AG04449 (cell line): ENCODE measurements at regions not wholly inside any gene's neighbourhood (a gene's known extent, or its start where the extent isn't known, plus 50 kb on each side); places are given as distances from the start of the nearest gene placed in this dataset.

Experiments used
- CTCF ChIA-PET: fragments of 350-600 bp; formaldehyde crosslinking; extraction: SDS; loops from one replicate; lab custom pipeline; 2021; ENCODE audit warnings: antibody characterized with exemption; lab: Yijun Ruan, JAX
- POLR2A ChIA-PET: fragments of 400-600, 350-600 bp; formaldehyde crosslinking; extraction: SDS; loops from one replicate; lab custom pipeline; 2020; ENCODE audit warnings: antibody characterized with exemption, inconsistent platforms; lab: Yijun Ruan, JAX
- DNase-seq: peaks from one replicate; pipeline ENCODE4 v3.0.0-alpha.2; 2010; ENCODE audit warnings: low read depth, low spot score
- H3K4me3 ChIP-seq: 2 replicates; pipeline ENCODE4 v1.5.1; 2011; ENCODE audit warnings: low read depth, mild to moderate bottlenecking, control low read depth, low read length
- CTCF ChIP-seq: IDR thresholded peaks from one replicate; pipeline ENCODE4 v1.5.1; 2011; ENCODE audit warnings: mild to moderate bottlenecking, moderate library complexity, low read length, control low read depth, inconsistent platforms; ENCODE audit not compliant: insufficient read depth; ENCODE audit errors: missing control alignments

- DNase-seq = no peak
- CTCF ChIA-PET = interaction anchor here (1.9 kb wide), 1 partner anchor 8 kb away, joined by 6 read pairs; no protein-coding TSS in a partner anchor
- H3K4me3 ChIP-seq = no peak overlapping the region
- POLR2A ChIA-PET = no interaction called here
- TF ChIP-seq CTCF = no peak
Observed at GRCh38 chr1:63157085-63157484, 165.3 kb upstream of the FOXD3 start.

GRCh38 chr1:63169057-63169456 is 153.3 kb upstream of the FOXD3 start:
- ChIA-PET CTCF (no interaction called here), POLR2A (no interaction called here)

DNA sequence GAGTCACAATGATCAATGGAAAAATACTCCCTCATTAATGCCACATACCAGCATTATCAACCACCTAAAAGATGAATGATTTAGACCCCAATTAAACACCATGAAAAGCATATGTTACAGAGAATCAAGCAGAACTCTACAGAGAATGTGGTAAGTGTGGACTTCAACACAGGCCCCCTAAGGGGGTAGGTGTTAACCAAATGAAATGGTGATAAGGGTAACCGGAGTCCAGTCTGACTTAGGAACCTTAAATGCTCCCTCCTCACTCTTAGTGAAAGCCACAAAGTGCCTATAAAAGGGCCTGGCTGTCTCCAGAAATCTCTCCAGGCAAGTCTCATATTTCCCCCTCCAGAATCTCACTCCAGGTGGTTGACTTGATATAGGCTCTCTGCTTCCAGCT is 149.2 kb upstream of the FOXD3 start:
- ChIA-PET CTCF (no interaction called here), POLR2A (no interaction called here)
- TF ChIP-seq CTCF = no peak
- DNase-seq = no peak
- no peak overlapping the region for H3K4me3 ChIP-seq

More at GRCh38 chr1:63169057-63169456, 153.3 kb upstream of the FOXD3 start:
- TF ChIP-seq CTCF = no peak
- H3K4me3 ChIP-seq = no peak overlapping the region
- DNase-seq = no peak

DNA sequence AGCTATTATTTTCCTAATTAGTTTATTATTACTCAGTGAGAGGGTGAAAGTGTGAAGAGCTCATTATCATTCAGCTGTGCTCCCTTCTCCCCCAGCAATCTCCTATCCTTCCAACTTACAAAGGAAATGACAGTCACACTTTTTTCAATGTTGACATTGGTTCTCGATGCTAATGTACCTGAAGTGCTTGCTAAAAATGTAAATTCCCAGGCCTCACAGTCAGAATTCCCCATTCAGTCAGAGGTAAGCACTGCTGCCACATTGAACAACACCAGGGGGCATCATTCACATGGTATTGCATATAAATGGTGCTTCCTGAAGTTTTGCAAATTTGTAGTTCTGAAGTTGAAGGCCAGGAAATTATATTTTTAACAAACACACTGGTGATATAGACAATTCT is 132.7 kb upstream of the FOXD3 start:
- POLR2A ChIA-PET = no interaction called here
- no peak for TF ChIP-seq CTCF
- H3K4me3 ChIP-seq = no peak overlapping the region
- CTCF ChIA-PET = no interaction called here
- DNase-seq = no peak

- DNase-seq = no peak
- ChIA-PET CTCF (no interaction called here), POLR2A (no interaction called here)
- no peak for TF ChIP-seq CTCF
- H3K4me3 ChIP-seq = no peak overlapping the region
Observed at GRCh38 chr1:63190171-63190570, 132.2 kb upstream of the FOXD3 start.

GRCh38 chr1:63198871-63199394 is 123.4 kb upstream of the FOXD3 start:
- CTCF ChIA-PET = no interaction called here
- no peak for TF ChIP-seq CTCF
- DNase-seq = no peak
- POLR2A ChIA-PET = no interaction called here
- no peak overlapping the region for H3K4me3 ChIP-seq
